RWPE1 (cell line): ENCODE measurements at regions not wholly inside any gene's neighbourhood (a gene's known extent, or its start where the extent isn't known, plus 50 kb on each side); places are given as distances from the start of the nearest gene placed in this dataset.

Source experiments
- CTCF ChIA-PET: fragments of 350-600 bp; sonication (Branson Sonifier 250); formaldehyde crosslinking; extraction: SDS; loops from one replicate; lab custom pipeline; 2021; lab: Yijun Ruan, JAX
- POLR2A ChIA-PET: fragments of 400-600 bp; formaldehyde crosslinking; extraction: SDS; loops from one replicate; lab custom pipeline; 2020; ENCODE audit warnings: antibody characterized with exemption; ENCODE audit not compliant: low non-redundant PET; lab: Yijun Ruan, JAX
- DNase-seq: peaks from one replicate; pipeline ENCODE4 v3.0.0; 2012; ENCODE audit warnings: low spot score
- H3K27ac ChIP-seq: fragments of 450-650 bp; 2 replicates; pipeline ENCODE4 v1.5.1; 2017
- CTCF ChIP-seq: fragments of 450-650 bp; conservative IDR thresholded peaks from 2 replicates; pipeline ENCODE4 v1.5.1; 2017; ENCODE audit warnings: low read depth, mild to moderate bottlenecking

GRCh38 chr2:64341461-64341860, 112.5 kb upstream of the LGALSL start:
- POLR2A ChIA-PET = no interaction called here
- DNase-seq = no peak
- TF ChIP-seq CTCF = no peak
- CTCF ChIA-PET = interaction anchor here (1.0 kb wide), 1 partner anchor 11 kb away, joined by 4 read pairs; no protein-coding TSS in a partner anchor
- H3K27ac ChIP-seq = no peak overlapping the region

- H3K27ac ChIP-seq = no peak overlapping the region
- POLR2A ChIA-PET = no interaction called here
- no peak for TF ChIP-seq CTCF
- CTCF ChIA-PET = no interaction called here
- no peak for DNase-seq
These were observed 111.5 kb upstream of the LGALSL start for GRCh38 chr2:64342195-64343099.

DNA sequence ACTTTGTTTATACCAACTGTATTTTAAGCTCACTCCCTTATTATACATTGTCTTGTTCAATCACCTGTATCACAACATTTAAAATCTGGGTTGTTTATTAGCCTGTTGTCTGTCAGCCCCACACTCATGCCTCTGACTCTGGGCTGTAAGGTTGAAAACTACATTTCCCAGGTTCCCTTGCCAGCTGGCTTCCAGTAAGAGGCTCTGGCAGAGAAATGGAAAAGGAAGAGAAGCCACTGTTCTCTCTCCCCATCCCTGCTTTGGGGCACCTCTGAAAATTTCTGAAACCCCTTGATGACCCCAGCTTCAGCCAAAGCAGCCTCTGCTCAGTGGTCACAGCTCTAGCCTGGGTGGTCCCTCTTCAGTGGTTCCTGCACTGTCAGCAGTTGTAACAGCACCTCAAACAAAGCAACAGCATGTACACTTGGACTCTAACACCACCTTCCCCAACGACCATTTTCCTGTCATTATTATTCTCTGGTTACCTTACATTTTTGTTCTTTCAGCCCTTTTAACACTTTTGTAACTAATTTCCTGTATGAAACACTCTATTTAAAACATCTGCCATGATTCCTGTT, 108.9 kb upstream of the LGALSL start:
- CTCF ChIA-PET = interaction anchor here (0.7 kb wide), 1 partner anchor 14 kb away, joined by 3 read pairs; no protein-coding TSS in a partner anchor
- no peak overlapping the region for H3K27ac ChIP-seq
- POLR2A ChIA-PET = no interaction called here
- TF ChIP-seq CTCF = no peak
- DNase-seq = no peak

- H3K27ac ChIP-seq = no peak overlapping the region
- CTCF ChIA-PET = no interaction called here
- POLR2A ChIA-PET = no interaction called here
- TF ChIP-seq CTCF = no peak
- no peak for DNase-seq
These were observed 108.0 kb upstream of the LGALSL start for GRCh38 chr2:64345998-64346397.

DNA sequence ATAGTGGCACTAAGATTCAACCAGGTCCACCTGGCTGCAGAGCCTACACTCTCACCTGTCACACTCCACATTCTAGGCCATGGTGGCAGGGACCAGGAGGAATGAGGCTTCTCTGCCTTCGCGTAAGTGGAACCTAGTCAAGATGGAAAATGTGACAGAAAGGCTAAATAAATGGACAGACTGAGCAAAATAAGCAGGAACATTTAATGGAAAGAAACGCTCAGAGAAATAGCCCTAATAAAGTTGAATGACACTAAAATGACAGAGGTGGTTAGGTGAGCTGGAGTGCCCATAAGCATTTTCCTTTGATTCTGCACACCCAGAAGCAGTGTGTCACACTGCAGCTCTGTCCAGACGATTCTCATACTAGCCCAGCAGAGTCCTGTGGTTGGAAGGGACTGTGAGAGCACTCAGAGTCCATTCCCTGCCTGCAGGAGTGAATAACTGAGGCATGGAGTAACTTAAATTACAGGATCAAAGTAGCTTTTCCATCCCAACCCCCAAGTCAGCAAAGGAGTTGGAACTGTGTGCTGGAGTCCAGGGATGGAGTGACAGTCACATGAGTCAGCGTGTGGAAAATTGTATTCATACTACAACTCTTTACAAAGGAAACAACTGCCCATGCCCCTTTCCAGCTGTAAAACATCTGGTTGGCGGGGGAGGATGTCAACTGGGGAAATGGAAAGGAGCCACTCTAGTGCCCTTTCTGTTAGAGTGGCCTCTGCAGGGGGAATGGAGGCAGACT, 105.4 kb upstream of the LGALSL start:
- POLR2A ChIA-PET = no interaction called here
- TF ChIP-seq CTCF = no peak
- CTCF ChIA-PET = interaction anchor here (0.6 to 0.9 kb wide), 2 partner anchors 77 to 134 kb away, joined by 3 read pairs; no protein-coding TSS in a partner anchor

GRCh38 chr2:64349131-64349530, 104.8 kb upstream of the LGALSL start:
- TF ChIP-seq CTCF = no peak
- H3K27ac ChIP-seq = no peak overlapping the region
- POLR2A ChIA-PET = no interaction called here
- CTCF ChIA-PET = interaction anchor here (0.9 kb wide), 1 partner anchor 135 kb away, joined by 3 read pairs; no protein-coding TSS in a partner anchor
- DNase-seq = no peak

More for the DNA sequence above, 105.4 kb upstream of the LGALSL start:
- no peak overlapping the region for H3K27ac ChIP-seq
- no peak for DNase-seq
